ENCODE measurements at regions not wholly inside any gene's neighbourhood (a gene's known extent, or its start where the extent isn't known, plus 50 kb on each side); places are given as distances from the start of the nearest gene placed in this dataset.
A peak's percentile ranks its signal among the peaks of the same experiment; 100 is the strongest.

DNA sequence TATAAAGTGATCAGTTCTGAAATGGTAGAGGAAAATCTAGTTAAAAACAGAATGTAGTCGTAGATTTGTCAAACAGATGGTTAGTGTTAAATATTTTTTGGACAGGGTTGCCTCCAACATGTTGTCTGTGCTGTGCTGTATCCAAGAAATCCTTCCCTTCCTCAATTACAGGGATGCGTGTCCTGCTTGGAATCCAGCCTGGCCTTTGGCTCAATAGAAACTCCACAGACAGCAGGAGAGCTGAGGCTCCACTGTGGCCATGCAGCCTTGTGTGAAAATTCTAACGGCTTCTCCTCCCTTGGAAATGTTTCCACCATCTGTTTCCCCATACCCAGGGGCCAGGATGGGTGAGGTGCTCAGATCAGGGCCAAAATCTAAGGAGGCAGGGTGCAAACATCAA, 67.7 kb upstream of the USP29 start:
- H3K4me1 ChIP-seq = no peaks in the 10 kb centered on the region
- H3K4me3 ChIP-seq = no peak overlapping the region
- no peak overlapping the region for H3K27ac ChIP-seq
- no peaks in the 10 kb centered on the region for H3K27me3 ChIP-seq
- TF ChIP-seq POLR2AphosphoS5 (IDR thresholded peaks at IDR 0.05; ENCODE audit: insufficient read depth in 1 of 2, low read depth in 1 of 2) (no peak), POLR2A (IDR thresholded peaks at IDR 0.05) (no peak)
- TF ChIP-seq, protein P1, sequence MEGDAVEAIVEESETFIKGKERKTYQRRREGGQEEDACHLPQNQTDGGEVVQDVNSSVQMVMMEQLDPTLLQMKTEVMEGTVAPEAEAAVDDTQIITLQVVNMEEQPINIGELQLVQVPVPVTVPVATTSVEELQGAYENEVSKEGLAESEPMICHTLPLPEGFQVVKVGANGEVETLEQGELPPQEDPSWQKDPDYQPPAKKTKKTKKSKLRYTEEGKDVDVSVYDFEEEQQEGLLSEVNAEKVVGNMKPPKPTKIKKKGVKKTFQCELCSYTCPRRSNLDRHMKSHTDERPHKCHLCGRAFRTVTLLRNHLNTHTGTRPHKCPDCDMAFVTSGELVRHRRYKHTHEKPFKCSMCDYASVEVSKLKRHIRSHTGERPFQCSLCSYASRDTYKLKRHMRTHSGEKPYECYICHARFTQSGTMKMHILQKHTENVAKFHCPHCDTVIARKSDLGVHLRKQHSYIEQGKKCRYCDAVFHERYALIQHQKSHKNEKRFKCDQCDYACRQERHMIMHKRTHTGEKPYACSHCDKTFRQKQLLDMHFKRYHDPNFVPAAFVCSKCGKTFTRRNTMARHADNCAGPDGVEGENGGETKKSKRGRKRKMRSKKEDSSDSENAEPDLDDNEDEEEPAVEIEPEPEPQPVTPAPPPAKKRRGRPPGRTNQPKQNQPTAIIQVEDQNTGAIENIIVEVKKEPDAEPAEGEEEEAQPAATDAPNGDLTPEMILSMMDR (IDR thresholded peaks at IDR 0.05) = no peak
- no peaks in the 10 kb centered on the region for H3K36me3 ChIP-seq
- no peaks in the 10 kb centered on the region for H3K9me3 ChIP-seq
- DNase-seq (ENCODE audit: extremely low spot score in 2 of 2) = no peak
- intact Hi-C loops (cut with DNase I) = no loop called here

DNA sequence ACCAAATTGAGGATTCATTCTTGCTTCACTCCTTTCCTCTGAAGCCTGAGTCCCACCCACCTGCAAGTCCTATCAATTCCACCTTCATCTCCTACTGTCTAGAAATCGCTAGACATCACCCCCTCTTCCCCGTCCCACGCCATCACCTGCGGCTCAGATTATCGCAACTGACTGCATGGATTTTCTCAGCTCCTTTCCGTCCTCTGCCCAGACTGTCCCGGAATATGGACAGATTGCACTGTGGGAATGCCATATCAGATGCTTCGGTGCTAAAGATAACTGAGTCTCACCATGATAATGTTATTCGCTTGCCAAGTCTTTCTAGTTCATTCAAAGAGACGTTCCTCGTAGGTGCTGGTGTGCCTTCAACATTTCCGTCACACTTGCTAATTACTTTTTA, 66.4 kb upstream of the USP29 start:
- no peak for DNase-seq (ENCODE audit: extremely low spot score in 2 of 2)
- H3K9me3 ChIP-seq = no peaks in the 10 kb centered on the region

DNA sequence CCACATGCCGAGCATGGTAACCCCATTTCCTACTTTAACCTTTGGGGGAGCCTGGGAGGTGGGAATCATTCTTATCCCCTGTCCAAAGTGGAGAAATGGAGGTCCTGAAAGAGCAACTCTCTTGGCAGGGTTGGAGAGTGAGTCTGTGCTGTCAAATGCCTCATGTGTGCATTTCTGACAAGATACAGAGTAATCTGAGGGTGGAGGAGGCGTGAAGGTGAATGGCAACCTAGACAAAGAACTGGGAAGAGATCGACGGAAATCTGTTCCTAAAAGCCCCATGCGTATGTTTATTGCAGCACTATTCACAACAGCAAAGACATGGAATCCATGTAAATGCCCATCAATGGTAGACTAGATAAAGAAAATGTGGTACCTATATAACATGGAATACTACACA, 63.8 kb upstream of the USP29 start:
- H3K9me3 ChIP-seq = no peaks in the 10 kb centered on the region
- no peaks in the 10 kb centered on the region for H3K27me3 ChIP-seq
- no peaks in the 10 kb centered on the region for H3K4me1 ChIP-seq
- no peak for DNase-seq (ENCODE audit: extremely low spot score in 2 of 2)
- TF ChIP-seq, protein P1 (IDR thresholded peaks at IDR 0.05) = no peak
- TF ChIP-seq POLR2AphosphoS5 (IDR thresholded peaks at IDR 0.05; ENCODE audit: insufficient read depth in 1 of 2, low read depth in 1 of 2) (no peak), POLR2A (IDR thresholded peaks at IDR 0.05) (no peak)
- no peak overlapping the region for H3K4me3 ChIP-seq
- no peaks in the 10 kb centered on the region for H3K36me3 ChIP-seq
- no peak overlapping the region for H3K27ac ChIP-seq
- intact Hi-C loops (cut with DNase I) = no loop called here

More for the DNA sequence above, 66.4 kb upstream of the USP29 start:
- H3K27ac ChIP-seq = no peak overlapping the region
- H3K36me3 ChIP-seq = no peaks in the 10 kb centered on the region
- intact Hi-C loops (cut with DNase I) = no loop called here
- TF ChIP-seq POLR2AphosphoS5 (IDR thresholded peaks at IDR 0.05; ENCODE audit: insufficient read depth in 1 of 2, low read depth in 1 of 2) = no peak
- TF ChIP-seq, protein P1 (IDR thresholded peaks at IDR 0.05) = no peak
- TF ChIP-seq POLR2A (IDR thresholded peaks at IDR 0.05) = no peak
- no peaks in the 10 kb centered on the region for H3K4me1 ChIP-seq
- no peaks in the 10 kb centered on the region for H3K27me3 ChIP-seq
- no peak overlapping the region for H3K4me3 ChIP-seq

DNA sequence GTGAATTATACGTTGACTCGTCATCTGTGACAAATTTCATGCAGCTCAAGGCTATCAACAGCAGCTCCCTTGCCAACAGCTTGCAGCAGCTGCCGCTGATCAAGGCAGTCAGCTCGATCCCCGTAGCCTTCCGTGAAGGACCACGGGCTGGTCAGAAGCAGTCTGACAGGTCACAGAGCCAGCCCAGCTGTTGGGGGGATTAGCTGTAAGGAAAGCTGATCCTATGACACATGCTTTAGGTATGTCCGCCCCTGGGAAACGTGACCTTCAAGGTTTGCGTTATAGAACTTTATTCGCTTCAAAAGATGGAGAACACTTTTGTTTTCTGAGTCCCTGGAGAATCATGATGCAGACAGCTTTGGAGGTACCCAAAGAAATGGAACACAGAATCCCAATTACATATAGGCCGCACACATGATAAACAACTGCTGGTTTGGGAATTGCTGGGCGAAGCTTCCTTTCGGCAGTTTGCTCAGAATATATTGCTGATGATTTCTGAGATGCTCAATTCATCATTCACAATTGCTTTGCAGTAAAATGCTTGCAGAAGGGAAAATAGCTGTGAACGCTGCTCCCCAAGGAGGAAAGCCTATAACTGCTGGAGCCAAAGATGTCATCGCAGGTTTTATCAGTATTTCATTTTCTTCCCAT, 62.6 kb upstream of the USP29 start:
- Histone ChIP-seq H3K9me3 (no peaks in the 10 kb centered on the region), H3K27me3 (no peaks in the 10 kb centered on the region), H3K4me3 (peak overlapping the region in 1 of 2 donors; percentile 7), H3K36me3 (no peaks in the 10 kb centered on the region), H3K27ac (peak overlapping the region; percentile 48), H3K4me1 (no peaks in the 10 kb centered on the region)
- intact Hi-C loops (cut with DNase I) = no loop called here
- TF ChIP-seq POLR2AphosphoS5 (IDR thresholded peaks at IDR 0.05; ENCODE audit: insufficient read depth in 1 of 2, low read depth in 1 of 2) = peak in 1 of 2 donors; percentile 58
- no peak for TF ChIP-seq POLR2A (IDR thresholded peaks at IDR 0.05)
- DNase-seq (ENCODE audit: extremely low spot score in 2 of 2) = peak in 1 of 2 donors; percentile 86

DNA sequence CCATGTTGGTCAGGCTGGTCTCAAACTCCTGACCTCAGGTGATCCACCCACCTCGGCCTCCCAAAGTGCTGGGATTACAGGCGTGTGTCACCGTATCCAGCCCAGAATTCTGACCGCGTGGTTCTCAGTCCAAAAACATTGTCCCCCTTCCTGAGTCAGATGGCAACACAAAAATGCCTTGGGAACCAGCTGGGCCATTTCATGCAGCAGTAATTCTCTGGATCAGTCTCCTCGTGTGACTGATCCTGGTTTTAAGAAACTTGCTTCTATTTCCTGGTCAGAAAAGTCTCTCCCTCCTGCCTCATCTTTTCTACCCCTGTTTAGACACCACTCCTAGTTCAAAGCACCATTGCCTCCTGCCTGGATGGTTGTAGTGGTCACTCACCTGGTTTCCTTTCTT, 60.9 kb upstream of the USP29 start:
- Histone ChIP-seq H3K9me3 (no peaks in the 10 kb centered on the region), H3K36me3 (no peaks in the 10 kb centered on the region), H3K4me3 (no peak overlapping the region), H3K4me1 (no peaks in the 10 kb centered on the region), H3K27ac (no peak overlapping the region), H3K27me3 (no peaks in the 10 kb centered on the region)
- TF ChIP-seq POLR2A (IDR thresholded peaks at IDR 0.05) = no peak
- TF ChIP-seq, protein P1 (IDR thresholded peaks at IDR 0.05) = no peak
- TF ChIP-seq POLR2AphosphoS5 (IDR thresholded peaks at IDR 0.05; ENCODE audit: insufficient read depth in 1 of 2, low read depth in 1 of 2) = no peak
- intact Hi-C loops (cut with DNase I) = no loop called here
- DNase-seq (ENCODE audit: extremely low spot score in 2 of 2) = no peak
